GM06990 (cell line): ENCODE measurements at regions not wholly inside any gene's neighbourhood (a gene's known extent, or its start where the extent isn't known, plus 50 kb on each side); places are given as distances from the start of the nearest gene placed in this dataset.

Source experiments
- DNase-seq: peaks from one replicate; pipeline ENCODE4 v3.0.0-alpha.2; 2011; ENCODE audit not compliant: insufficient read length; ENCODE audit errors: extremely low read depth
- H3K27me3 ChIP-seq: replicated peaks from 2 replicates; pipeline ENCODE4 v1.6.0; 2011; ENCODE audit warnings: low read length; ENCODE audit not compliant: control insufficient read depth, insufficient read depth
- H3K36me3 ChIP-seq: 2 replicates; pipeline ENCODE4 v1.5.1; 2011; ENCODE audit warnings: low read length; ENCODE audit not compliant: control insufficient read depth, insufficient read depth
- H3K4me3 ChIP-seq: replicated peaks from 2 replicates; pipeline ENCODE4 v1.5.1; 2011; ENCODE audit warnings: low read depth, mild to moderate bottlenecking, control low read depth, low read length
- CTCF ChIP-seq: IDR thresholded peaks from 2 replicates; pipeline ENCODE4 v1.5.1; 2011; ENCODE audit warnings: low read length, control low read depth, mild to moderate bottlenecking, inconsistent platforms; ENCODE audit not compliant: insufficient read depth, poor library complexity, severe bottlenecking

GRCh38 chr2:143899987-143900386, 619.9 kb downstream of the ZEB2 start:
- Histone ChIP-seq H3K4me3 (no peak overlapping the region), H3K27me3 (no peaks in the 10 kb centered on the region), H3K36me3 (no peaks in the 10 kb centered on the region)
- TF ChIP-seq CTCF: no peak
- no peak for DNase-seq

- no peak for TF ChIP-seq CTCF
- H3K4me3 ChIP-seq: no peak overlapping the region
- H3K27me3 ChIP-seq: no peaks in the 10 kb centered on the region
- H3K36me3 ChIP-seq: no peaks in the 10 kb centered on the region
- no peak for DNase-seq
Observed at GRCh38 chr2:143893371-143893770, 626.5 kb downstream of the ZEB2 start.

- Histone ChIP-seq H3K27me3 (no peaks in the 10 kb centered on the region; the same call in 1 of the 2 replicates), H3K4me3 (no peak overlapping the region), H3K36me3 (no peaks in the 10 kb centered on the region)
- no peak for TF ChIP-seq CTCF
- DNase-seq: no peak
Observed at GRCh38 chr2:143891879-143892308, 628.0 kb downstream of the ZEB2 start.

GRCh38 chr2:143890798-143891197, 629.1 kb downstream of the ZEB2 start:
- Histone ChIP-seq H3K27me3 (no peaks in the 10 kb centered on the region; the same call in 1 of the 2 replicates), H3K4me3 (no peak overlapping the region), H3K36me3 (no peaks in the 10 kb centered on the region)
- no peak for TF ChIP-seq CTCF
- DNase-seq: no peak

DNA sequence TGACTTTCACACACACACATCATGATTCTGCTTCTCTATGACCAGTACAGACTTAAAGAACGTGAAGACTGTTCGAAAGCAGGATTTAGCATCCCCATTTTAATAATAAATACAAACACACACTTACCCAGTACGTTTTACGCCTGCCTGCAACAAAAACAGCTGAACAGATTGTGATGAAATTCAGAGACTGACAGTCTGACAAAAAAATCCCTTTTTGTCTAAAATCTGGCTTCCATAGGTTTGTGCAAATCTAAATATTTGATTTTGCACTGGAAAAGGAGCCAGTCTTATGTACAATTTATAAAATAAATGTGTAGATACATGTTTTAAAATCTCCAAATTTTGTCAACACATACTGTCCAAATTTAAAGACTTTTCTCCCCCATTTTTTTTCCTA, 630.7 kb downstream of the ZEB2 start:
- Histone ChIP-seq H3K27me3 (no peaks in the 10 kb centered on the region; the same call in 1 of the 2 replicates), H3K4me3 (no peak overlapping the region), H3K36me3 (no peaks in the 10 kb centered on the region)
- TF ChIP-seq CTCF: no peak
- no peak for DNase-seq

DNA sequence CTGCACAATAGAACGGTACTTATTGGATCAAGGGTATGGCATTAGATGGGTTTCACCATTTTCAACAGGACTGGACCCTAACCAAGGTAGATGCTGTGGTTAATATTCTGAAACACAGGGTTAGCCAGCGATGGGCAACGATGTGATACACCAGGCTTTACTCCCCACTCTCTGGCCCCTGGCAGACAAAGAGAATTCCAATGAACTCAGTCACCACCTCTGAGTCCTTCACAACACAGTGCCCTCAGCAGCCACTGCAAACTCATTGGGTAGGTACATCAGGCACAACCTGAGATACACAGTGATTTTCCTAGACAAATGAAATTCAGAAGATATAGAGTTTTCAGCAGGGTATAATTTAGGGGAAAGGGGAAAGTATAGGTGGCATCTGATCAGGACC, 634.5 kb downstream of the ZEB2 start:
- no peak for DNase-seq
- no peaks in the 10 kb centered on the region for H3K36me3 ChIP-seq
- TF ChIP-seq CTCF: no peak
- H3K4me3 ChIP-seq: no peak overlapping the region
- H3K27me3 ChIP-seq: no peaks in the 10 kb centered on the region; the same call in 1 of the 2 replicates
